Thyroid gland (tissue), 4 donors: ENCODE measurements at regions not wholly inside any gene's neighbourhood (a gene's known extent, or its start where the extent isn't known, plus 50 kb on each side); places are given as distances from the start of the nearest gene placed in this dataset.

Experiments
- POLR2A ChIP-seq, 2 donors: fragments of 450-650 bp; IDR thresholded peaks; one replicate each; pipeline ENCODE4 v1.6.1; 2017; ENCODE audit warnings: antibody characterized with exemption in 2 of 2, mild to moderate bottlenecking in 2 of 2, moderate library complexity in 1 of 2
- TF ChIP-seq, protein P1 (sequence below), 6 experiments: fragments of 200-600 bp in 3 of 6; fragments of 450-650 bp in 3 of 6; sonication (generic) in 3 of 6; IDR thresholded peaks; one replicate each; pipeline ENCODE4 v1.5.1; 2016 to 2019; ENCODE audit warnings: antibody characterized with exemption in 6 of 6, mild to moderate bottlenecking in 2 of 6, inconsistent platforms in 1 of 6, moderate library complexity in 1 of 6

DNA sequence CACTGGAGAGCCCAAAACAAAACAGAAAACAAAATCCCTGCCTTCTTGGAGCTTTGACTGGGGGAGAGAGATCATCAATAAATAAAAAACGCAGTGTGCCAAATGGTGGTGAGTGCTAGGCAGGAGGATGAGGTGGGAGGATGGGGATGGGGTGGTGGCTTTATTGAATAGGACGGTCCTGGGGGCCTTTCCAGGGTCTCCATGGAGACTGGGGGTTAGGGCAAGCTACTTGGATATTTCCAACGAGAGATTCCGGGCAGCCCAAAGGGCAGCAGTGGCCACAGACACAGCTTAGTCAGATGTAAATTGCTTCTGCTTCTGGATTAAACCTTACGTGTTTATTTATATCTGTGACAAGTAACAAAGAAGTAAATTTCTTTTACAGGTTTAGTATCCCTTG is 700.1 kb downstream of the QKI start:
- TF ChIP-seq, protein P1, sequence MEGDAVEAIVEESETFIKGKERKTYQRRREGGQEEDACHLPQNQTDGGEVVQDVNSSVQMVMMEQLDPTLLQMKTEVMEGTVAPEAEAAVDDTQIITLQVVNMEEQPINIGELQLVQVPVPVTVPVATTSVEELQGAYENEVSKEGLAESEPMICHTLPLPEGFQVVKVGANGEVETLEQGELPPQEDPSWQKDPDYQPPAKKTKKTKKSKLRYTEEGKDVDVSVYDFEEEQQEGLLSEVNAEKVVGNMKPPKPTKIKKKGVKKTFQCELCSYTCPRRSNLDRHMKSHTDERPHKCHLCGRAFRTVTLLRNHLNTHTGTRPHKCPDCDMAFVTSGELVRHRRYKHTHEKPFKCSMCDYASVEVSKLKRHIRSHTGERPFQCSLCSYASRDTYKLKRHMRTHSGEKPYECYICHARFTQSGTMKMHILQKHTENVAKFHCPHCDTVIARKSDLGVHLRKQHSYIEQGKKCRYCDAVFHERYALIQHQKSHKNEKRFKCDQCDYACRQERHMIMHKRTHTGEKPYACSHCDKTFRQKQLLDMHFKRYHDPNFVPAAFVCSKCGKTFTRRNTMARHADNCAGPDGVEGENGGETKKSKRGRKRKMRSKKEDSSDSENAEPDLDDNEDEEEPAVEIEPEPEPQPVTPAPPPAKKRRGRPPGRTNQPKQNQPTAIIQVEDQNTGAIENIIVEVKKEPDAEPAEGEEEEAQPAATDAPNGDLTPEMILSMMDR (IDR thresholded peaks at IDR 0.05) = no peak
- no peak for TF ChIP-seq POLR2A (IDR thresholded peaks at IDR 0.05)
